GM19438 (cell line): ENCODE measurements at regions not wholly inside any gene's neighbourhood (a gene's known extent, or its start where the extent isn't known, plus 50 kb on each side); places are given as distances from the start of the nearest gene placed in this dataset.

ENCODE experiments used
- ATAC-seq: cut with Tn5 transposase; IDR thresholded peaks from one replicate; pipeline ENCODE4 v1.9.1; 2021; ENCODE audit warnings: low read depth; ENCODE audit not compliant: unreplicated experiment

DNA sequence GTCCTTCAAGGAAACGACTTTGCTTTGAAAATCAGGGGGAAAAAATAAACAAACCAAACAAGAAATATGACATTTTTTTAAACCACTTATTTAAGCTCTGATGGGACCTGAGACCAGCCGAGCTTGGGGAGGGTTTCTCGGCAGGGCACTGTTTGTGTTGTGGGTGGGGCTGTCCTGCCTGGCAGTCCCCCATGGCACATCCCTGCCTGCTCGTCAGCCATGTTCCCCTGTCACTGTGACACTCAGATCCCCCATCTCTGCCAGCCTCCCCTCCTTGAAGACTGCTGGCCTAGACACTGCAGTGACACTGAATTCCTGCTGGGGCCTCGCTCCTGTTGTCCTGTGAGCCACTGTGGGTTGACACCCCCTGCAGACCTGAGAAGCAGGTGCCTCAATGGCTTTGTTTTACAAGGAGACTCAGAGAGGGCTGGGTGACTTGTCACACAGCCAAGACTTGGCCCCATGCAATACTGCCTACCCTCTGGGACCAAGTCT is 95.1 kb upstream of the PTPN1 start:
- no peak for ATAC-seq

GRCh38 chr20:50415516-50416268 is 94.5 kb upstream of the PTPN1 start:
- ATAC-seq, result no peak

- no peak for ATAC-seq
Measured at GRCh38 chr20:50416269-50417022, 93.7 kb upstream of the PTPN1 start.

- ATAC-seq, result no peak
Measured at GRCh38 chr20:50417023-50417329, 93.2 kb upstream of the PTPN1 start.

GRCh38 chr20:50417484-50418235 is 92.5 kb upstream of the PTPN1 start:
- no peak for ATAC-seq

DNA sequence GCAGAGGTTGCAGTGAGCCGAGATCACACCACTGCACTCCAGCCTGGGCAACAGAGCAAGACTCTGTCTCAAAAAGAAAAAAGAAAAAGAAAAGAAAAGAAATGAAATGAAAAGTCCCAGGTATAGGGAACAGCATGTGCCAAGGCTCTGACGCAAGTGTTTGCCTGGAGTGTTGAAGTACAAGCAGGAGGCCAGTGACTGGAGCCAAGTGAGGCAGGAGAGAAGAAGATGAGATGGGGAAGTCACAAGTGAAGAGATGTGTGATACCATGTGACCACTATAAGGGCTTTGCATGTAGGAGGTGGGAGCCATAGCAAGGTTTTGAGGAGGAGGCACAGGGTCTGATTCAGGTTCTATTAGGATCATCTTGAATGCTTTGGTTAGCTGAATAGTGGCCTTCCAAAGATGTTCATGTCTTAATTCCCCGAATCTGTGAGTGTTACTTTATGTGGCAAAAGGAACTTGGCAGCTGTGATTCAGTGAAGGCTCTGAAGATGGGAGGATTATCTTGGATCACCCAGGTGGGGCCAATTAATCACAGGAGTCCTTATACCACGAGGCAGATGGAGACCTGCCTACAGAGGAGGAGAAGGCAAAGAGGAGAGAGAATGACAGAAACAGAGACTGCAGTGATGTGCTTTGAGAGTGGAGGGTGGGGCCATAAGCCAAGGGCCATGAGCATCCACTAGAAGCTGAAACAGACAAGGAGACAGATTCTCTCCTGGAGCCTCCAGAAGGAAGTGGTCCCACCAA is 91.1 kb upstream of the PTPN1 start:
- ATAC-seq, result no peak

GRCh38 chr20:50420380-50420779 is 89.8 kb upstream of the PTPN1 start:
- no peak for ATAC-seq

DNA sequence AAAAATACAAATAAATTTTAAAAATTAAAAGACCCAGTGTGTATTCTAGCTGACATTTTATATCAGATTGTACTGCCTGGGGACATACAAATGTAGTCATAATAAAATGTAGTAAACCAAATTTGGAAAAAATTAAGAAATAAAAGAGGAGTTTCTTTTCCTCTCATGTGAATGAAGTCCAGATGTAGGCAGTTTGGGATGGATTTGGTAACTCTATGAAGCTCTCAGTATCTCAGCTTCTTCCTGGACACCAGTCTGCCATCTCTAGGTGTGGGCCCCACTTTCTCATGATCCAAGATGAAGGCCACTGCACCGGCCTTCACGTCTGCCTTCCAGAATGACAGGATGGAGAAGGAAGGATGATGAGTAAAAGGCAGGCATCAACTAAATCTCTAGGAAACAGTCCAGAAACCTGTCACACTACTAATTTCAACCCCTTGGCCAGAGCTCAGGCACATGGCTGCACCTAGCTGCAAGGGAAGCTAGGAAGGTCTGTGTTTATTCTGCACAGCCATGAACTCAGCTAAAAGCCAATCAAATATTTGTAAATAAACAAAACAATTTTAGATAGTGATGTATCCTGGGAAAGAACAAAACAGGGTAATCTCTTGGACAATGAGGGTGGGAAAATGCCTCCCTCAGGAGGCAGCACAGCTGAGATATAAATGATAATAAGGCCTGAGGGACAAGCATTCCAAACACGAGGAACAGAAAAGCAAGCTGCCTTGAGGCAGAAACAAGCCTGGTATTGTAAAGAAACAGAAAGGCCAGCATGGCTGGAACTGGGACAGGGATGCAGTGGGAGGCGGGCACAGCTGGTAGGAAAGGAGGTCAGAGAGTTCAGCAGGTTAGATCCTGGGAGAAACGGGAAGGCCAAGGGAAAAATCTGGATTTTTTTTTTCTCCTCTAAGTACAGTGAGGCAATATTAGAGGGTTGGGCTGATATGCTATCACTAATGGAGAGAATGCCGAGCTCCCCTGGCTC is 88.5 kb upstream of the PTPN1 start:
- no peak for ATAC-seq

DNA sequence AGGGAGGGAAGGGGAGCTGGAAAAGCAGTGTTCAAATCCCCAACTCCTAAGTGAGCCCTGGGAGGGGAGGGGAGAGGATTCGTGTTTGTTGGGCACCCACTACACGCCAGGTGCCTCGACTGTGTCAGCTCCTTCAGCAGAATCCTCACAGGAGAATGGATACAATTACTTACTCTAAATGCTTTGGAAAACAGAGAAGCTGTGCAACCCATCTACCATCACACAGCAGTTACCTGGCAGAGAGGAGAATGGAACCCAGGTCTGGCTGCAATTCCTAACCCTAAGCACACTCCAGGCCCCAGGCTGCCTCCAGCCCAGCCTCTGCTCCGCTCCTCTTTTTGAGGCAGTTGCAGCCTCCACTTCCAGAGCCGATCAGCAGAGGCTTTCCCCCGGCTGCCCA is 86.4 kb upstream of the PTPN1 start:
- ATAC-seq, result no peak

- ATAC-seq, result no peak
Measured at GRCh38 chr20:50425076-50425475, 85.1 kb upstream of the PTPN1 start.

DNA sequence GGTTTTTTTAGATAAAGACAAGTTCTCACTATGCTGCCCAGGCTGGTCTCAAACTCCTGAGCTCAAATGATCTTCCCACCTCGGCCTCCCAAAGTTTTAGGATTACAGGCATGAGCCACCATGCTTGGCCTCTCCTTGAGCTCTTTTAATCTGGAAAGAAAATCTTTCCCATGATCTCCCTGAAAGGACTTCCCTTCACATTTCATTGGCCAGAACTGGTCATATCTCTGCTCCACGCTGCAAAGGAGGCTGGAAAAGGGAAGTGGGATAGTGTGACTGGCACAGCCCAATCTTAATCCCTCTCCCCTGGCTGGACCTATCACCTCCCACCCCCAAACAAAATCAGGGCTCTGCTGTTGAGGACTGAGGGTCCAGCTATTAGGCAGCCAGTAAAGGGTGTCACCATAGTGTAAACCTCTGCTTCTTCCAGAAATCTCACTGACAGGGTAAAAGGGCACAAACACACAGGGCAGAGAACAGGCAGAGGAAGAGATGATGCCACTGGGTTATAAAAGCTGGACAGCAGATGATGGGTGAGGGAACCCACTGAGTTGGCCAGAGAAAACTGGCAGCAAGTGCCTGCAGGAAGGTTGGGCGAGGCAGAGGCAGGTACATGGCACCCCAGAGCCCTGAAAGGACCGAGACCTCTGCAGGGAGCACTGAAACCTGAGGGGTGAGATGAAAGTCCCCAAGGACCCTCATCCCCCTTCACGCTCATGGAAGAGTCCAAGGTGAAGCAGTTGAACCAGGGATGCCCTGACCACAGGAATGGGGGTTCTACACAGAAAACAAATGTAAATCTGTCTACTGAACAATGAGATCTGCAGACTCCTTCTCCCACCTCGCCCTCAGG is 83.1 kb upstream of the PTPN1 start:
- no peak for ATAC-seq

DNA sequence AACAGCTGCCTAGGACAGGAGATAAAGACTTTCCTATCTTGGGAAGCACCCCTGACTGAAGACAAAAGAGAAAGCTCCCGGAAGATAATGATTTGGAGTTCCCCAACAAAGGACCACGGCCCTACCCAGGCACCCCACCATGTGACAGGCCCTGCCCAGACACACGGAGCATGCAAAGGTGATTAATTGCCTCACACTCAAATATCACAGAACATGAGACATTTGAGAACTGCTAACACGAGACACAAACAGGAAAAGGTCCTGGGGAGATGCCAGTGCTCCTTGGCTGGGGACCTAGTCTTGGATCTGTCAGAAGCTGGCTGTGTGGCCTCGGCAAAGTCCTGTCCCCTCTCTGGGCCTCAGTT is 82.5 kb upstream of the PTPN1 start:
- no peak for ATAC-seq

DNA sequence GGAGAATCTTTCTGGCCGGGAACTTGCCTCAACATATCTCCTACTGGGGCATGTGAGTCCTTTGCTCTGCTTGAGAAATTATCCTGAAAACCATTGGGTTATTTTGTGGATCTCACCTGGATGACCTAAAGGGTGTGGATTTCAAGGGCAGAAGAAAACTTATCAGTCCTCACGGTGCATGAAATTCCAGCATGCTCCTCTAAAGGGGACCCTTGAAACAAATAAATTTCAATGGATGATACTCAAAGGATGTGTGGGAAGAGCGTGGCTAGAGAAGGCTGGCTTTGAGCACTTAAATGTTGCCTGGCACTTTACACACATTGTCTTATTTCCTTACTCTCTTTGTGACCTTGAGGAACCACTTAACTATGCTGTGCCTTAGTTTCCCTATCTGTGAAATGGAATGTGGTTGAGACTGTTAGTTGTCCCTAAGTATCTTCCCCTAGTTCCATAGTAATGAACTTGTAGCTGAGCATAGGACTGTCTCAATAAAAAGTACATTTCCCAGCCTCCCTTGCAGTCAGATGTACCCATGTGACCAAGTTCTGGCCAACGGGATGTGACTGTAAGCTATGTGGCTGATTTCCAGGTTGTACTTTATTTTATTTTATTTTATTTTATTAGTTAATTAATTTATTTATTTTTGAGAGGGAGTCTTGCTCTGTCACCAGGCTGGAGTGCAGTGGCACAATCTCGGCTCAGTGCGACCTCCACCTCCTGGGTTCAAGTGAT is 81.9 kb upstream of the PTPN1 start:
- ATAC-seq, result no peak

DNA sequence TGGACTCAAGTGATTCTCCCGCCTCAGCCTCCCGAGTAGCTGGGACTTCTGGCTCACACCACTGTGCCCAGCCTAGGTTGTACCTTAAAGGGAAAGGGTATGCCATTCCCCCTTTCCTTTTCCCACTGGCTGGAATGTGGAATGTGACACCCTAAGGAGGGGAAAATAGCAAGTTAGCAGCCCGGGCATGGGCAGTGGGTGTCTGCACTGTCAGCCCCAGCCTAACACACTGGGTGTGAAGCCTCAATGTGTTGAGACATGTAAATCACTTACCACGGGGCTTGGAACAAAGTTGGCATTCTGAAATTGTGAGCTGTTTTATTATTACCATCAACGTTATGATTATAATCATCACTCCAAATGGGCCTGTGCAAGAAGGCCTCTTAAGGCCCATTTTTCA is 80.8 kb upstream of the PTPN1 start:
- ATAC-seq, result no peak

- no peak for ATAC-seq
Measured at GRCh38 chr20:50431066-50431450, 79.1 kb upstream of the PTPN1 start.

- no peak for ATAC-seq
Measured at GRCh38 chr20:50433001-50433761, 77.0 kb upstream of the PTPN1 start.

DNA sequence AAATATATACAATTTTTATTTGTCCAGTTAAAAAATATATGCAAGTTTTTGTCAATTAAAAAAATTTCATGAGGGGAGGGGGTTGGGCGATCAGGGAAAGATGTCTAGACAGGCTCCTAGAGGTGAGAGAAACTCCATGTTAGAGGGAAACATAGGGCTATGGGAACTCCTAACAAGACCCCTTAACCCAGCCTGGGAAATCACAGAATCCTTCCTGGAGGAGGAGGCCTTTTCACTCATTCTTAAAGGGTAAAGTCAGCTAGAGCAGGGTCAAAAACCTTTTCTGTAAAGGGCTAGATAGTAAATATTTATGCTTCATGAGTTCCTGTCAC is 75.9 kb upstream of the PTPN1 start:
- no peak for ATAC-seq
